CD14-positive monocyte (primary cell): ENCODE measurements at regions not wholly inside any gene's neighbourhood (a gene's known extent, or its start where the extent isn't known, plus 50 kb on each side); places are given as distances from the start of the nearest gene placed in this dataset.

Experiments used
- DNase-seq, 3 donors: peaks; one replicate each; pipeline ENCODE4 v3.0.0-alpha.2; 2011 to 2022
- H2AFZ ChIP-seq: 2 replicates; pipeline ENCODE4 v1.6.0; 2012; ENCODE audit warnings: mild to moderate bottlenecking, low read depth, low read length, inconsistent platforms; ENCODE audit not compliant: insufficient read depth, poor library complexity, severe bottlenecking
- H3K27ac ChIP-seq, 2 donors: 1 replicate in 1 of 2; 2 replicates in 1 of 2; pipeline ENCODE4 v1.5.1; 2012 to 2013; ENCODE audit warnings: low read length in 2 of 2, control low read depth in 1 of 2, inconsistent platforms in 1 of 2, low read depth in 1 of 2, mild to moderate bottlenecking in 1 of 2
- H3K27me3 ChIP-seq, 2 donors: one replicate each; pipeline versions ENCODE4 v1.6.0 to v1.6.1; 2011 to 2013; ENCODE audit warnings: low read length in 2 of 2; ENCODE audit not compliant: control insufficient read depth in 2 of 2, insufficient read depth in 2 of 2
- H3K36me3 ChIP-seq, 2 donors: replicated peaks in 1 of 2; 1 replicate in 1 of 2; 2 replicates in 1 of 2; pipeline versions ENCODE4 v1.5.1 to v1.6.1; 2012 to 2013; ENCODE audit warnings: low read length in 2 of 2, control low read depth in 1 of 2, inconsistent platforms in 1 of 2, mild to moderate bottlenecking in 1 of 2; ENCODE audit not compliant: insufficient read depth in 2 of 2, control insufficient read depth in 1 of 2
- H3K4me1 ChIP-seq, 2 donors: 1 replicate in 1 of 2; 2 replicates in 1 of 2; pipeline versions ENCODE4 v1.5.1 to v1.6.1; 2012 to 2013; ENCODE audit warnings: low read length in 2 of 2, control low read depth in 1 of 2, inconsistent platforms in 1 of 2, mild to moderate bottlenecking in 1 of 2, moderate library complexity in 1 of 2; ENCODE audit not compliant: insufficient read depth in 2 of 2, control insufficient read depth in 1 of 2
- H3K4me2 ChIP-seq: replicated peaks from 2 replicates; pipeline ENCODE3; 2012; ENCODE audit warnings: low read length, moderate library complexity, mild to moderate bottlenecking; ENCODE audit not compliant: poor library complexity, severe bottlenecking; ENCODE audit errors: extremely low read depth
- H3K4me3 ChIP-seq, 3 experiments: fragments of 200-600 bp in 1 of 3; sonication (generic) in 1 of 3; replicated peaks in 1 of 3; 1 replicate in 2 of 3; 2 replicates in 1 of 3; pipeline ENCODE4 v1.5.1; 2011 to 2013; ENCODE audit warnings: low read length in 3 of 3, mild to moderate bottlenecking in 3 of 3, control low read depth in 2 of 3, low read depth in 2 of 3, inconsistent platforms in 1 of 3, moderate library complexity in 1 of 3
- H3K79me2 ChIP-seq: 2 replicates; pipeline ENCODE4 v1.6.0; 2012; ENCODE audit warnings: mild to moderate bottlenecking, control low read depth, inconsistent platforms, low read length, moderate library complexity; ENCODE audit not compliant: insufficient read depth
- H3K9ac ChIP-seq: 2 replicates; pipeline ENCODE4 v1.6.0; 2017; ENCODE audit warnings: low read length, mild to moderate bottlenecking; ENCODE audit not compliant: insufficient read depth, poor library complexity, severe bottlenecking
- H3K9me3 ChIP-seq, 2 donors: replicated peaks in 1 of 2; 1 replicate in 1 of 2; 2 replicates in 1 of 2; pipeline versions ENCODE4 v1.5.1 to v1.6.1; 2012 to 2013; ENCODE audit warnings: low read length in 2 of 2, control low read depth in 1 of 2; ENCODE audit not compliant: control insufficient read depth in 1 of 2, insufficient read depth in 1 of 2
- H4K20me1 ChIP-seq: 2 replicates; pipeline ENCODE4 v1.6.0; 2012; ENCODE audit warnings: mild to moderate bottlenecking, low read length, control low read depth, moderate library complexity; ENCODE audit not compliant: insufficient read depth
- H3K27ac Mint-ChIP-seq, 7 donors: one replicate each; pipeline ENCODE4 v1.8.0; 2020; ENCODE audit warnings: mild to moderate bottlenecking in 7 of 7, mixed read lengths in 7 of 7, moderate library complexity in 6 of 7, inconsistent platforms in 2 of 7
- H3K27me3 Mint-ChIP-seq, 3 donors: one replicate each; pipeline ENCODE4 v1.8.0; 2021 to 2022; ENCODE audit warnings: low read depth in 3 of 3, mild to moderate bottlenecking in 3 of 3, mixed read lengths in 3 of 3, moderate library complexity in 3 of 3, inconsistent platforms in 1 of 3
- H3K36me3 Mint-ChIP-seq, 2 donors: one replicate each; pipeline ENCODE4 v1.8.0; 2020; ENCODE audit warnings: mixed read lengths in 2 of 2, inconsistent platforms in 1 of 2, mild to moderate bottlenecking in 1 of 2
- H3K4me1 Mint-ChIP-seq: one replicate; pipeline ENCODE4 v1.8.0; 2020; ENCODE audit warnings: mild to moderate bottlenecking, mixed read lengths
- H3K4me3 Mint-ChIP-seq, 2 donors: one replicate each; pipeline ENCODE4 v1.8.0; 2020; ENCODE audit warnings: mild to moderate bottlenecking in 2 of 2, mixed read lengths in 2 of 2, moderate library complexity in 1 of 2
- H3K9me3 Mint-ChIP-seq, 7 donors: one replicate each; pipeline ENCODE4 v1.8.0; 2020 to 2022; ENCODE audit warnings: mixed read lengths in 7 of 7, mild to moderate bottlenecking in 6 of 7, moderate library complexity in 6 of 7, inconsistent platforms in 2 of 7
- CTCF ChIP-seq: fragments of 200-600 bp; IDR thresholded peaks from one replicate; pipeline ENCODE4 v1.8.0; 2022; ENCODE audit warnings: antibody characterized with exemption, mild to moderate bottlenecking
- WGBS: methylation state at CpG from one replicate; pipeline ENCODE4 v1.1.5; 2013; ENCODE audit warnings: missing lambda C conversion rate; ENCODE audit not compliant: insufficient coverage; 5-methylcytosine and 5-hydroxymethylcytosine counted together
- intact Hi-C, 2 donors: fragments of 100-400 bp; cut with micrococcal nuclease; formaldehyde crosslinking; loops; one replicate each; pipeline versions ENCODE4 v1.15.0 to v1.15.1; 2023

GRCh38 chr13:56865416-56865815 lies 275.3 kb upstream of the PRR20A start:
- H3K4me1 ChIP-seq: no peaks in the 10 kb centered on the region
- H3K9me3 ChIP-seq: peaks cover 3 to 4% of the 10 kb centered on the region in 2 donors
- Mint-ChIP-seq H3K4me1 (no peaks in the 10 kb centered on the region), H3K27ac (no peak overlapping the region), H3K9me3 (peaks cover 0 to 3% (median 2%) of the 10 kb centered on the region in 7 donors), H3K4me3 (no peak overlapping the region), H3K27me3 (no peaks in the 10 kb centered on the region), H3K36me3 (no peaks in the 10 kb centered on the region)
- no peak for TF ChIP-seq CTCF
- no peak overlapping the region for H3K4me2 ChIP-seq
- H3K27ac ChIP-seq: no peak overlapping the region
- H3K9ac ChIP-seq: no peak overlapping the region
- DNase-seq: no peak
- H3K27me3 ChIP-seq: no peaks in the 10 kb centered on the region
- no peaks in the 10 kb centered on the region for H4K20me1 ChIP-seq
- WGBS: no CpG with 5 or more reads among the region's 1 CpG
- no peak overlapping the region for H3K4me3 ChIP-seq
- H3K36me3 ChIP-seq: no peaks in the 10 kb centered on the region
- H2AFZ ChIP-seq: no peak overlapping the region
- intact Hi-C loops: no loop called here
- H3K79me2 ChIP-seq: no peaks in the 10 kb centered on the region

- TF ChIP-seq CTCF: no peak
- H3K27ac Mint-ChIP-seq: no peak overlapping the region
- Histone ChIP-seq H3K4me2 (no peak overlapping the region), H2AFZ (no peak overlapping the region), H4K20me1 (no peaks in the 10 kb centered on the region), H3K79me2 (no peaks in the 10 kb centered on the region), H3K9ac (no peak overlapping the region), H3K4me3 (no peak overlapping the region), H3K9me3 (peaks cover 0 to 9% of the 10 kb centered on the region in 2 donors), H3K27ac (no peak overlapping the region), H3K36me3 (no peaks in the 10 kb centered on the region), H3K4me1 (no peaks in the 10 kb centered on the region), H3K27me3 (no peaks in the 10 kb centered on the region)
- no peaks in the 10 kb centered on the region for H3K27me3 Mint-ChIP-seq
- no peaks in the 10 kb centered on the region for H3K4me1 Mint-ChIP-seq
- H3K36me3 Mint-ChIP-seq: no peaks in the 10 kb centered on the region
- peaks cover 0 to 6% (median 0%) of the 10 kb centered on the region in 7 donors for H3K9me3 Mint-ChIP-seq
- H3K4me3 Mint-ChIP-seq: no peak overlapping the region
- 91% methylated on average over 3 of the region's 4 CpGs for WGBS
- no peak for DNase-seq
- intact Hi-C loops: no loop called here
Observed at GRCh38 chr13:56869671-56870070, 271.0 kb upstream of the PRR20A start.
